A549 (cell line): ENCODE measurements at regions not wholly inside any gene's neighbourhood (a gene's known extent, or its start where the extent isn't known, plus 50 kb on each side); places are given as distances from the start of the nearest gene placed in this dataset.

Source experiments
- ATAC-seq, 2 experiments: fragments of 200-7000 bp in 1 of 2; fragments of >200 bp in 1 of 2; cut with Nextera tagmentation in 1 of 2; cut with Tn5 transposase in 1 of 2; 3 replicates each; pipeline versions ENCODE4 v1.8.0 to v1.9.1; 2018 to 2020; ENCODE audit warnings: mild to moderate bottlenecking in 1 of 2, moderate library complexity in 1 of 2
- CTCF ChIA-PET: fragments of 300-600 bp; sonication (Branson Sonifier 250); formaldehyde crosslinking; extraction: SDS; loops from one replicate; lab custom pipeline; 2021; ENCODE audit warnings: antibody characterized with exemption, inconsistent platforms; lab: Yijun Ruan, JAX
- POLR2A ChIA-PET: fragments of 350-600 bp; formaldehyde crosslinking; extraction: SDS; loops from one replicate; lab custom pipeline; 2021; ENCODE audit warnings: antibody characterized with exemption, inconsistent platforms; lab: Yijun Ruan, JAX
- DNase-seq, 2 experiments: peaks; one replicate each; pipeline versions ENCODE4 v3.0.0 to v3.0.0-alpha.2; 2011 to 2016; ENCODE audit warnings: low read depth in 1 of 2, low spot score in 1 of 2
- FAIRE-seq: peaks from 2 replicates; lab custom pipeline; 2011; peaks lifted over from hg19 to GRCh38; lab: Jason Lieb, UNC
- H3K27ac ChIP-seq, 2 experiments: fragments of >200 bp; sonication (Bioruptor Twin); formaldehyde crosslinking; 3 replicates each; pipeline ENCODE4 v1.5.1; 2016 to 2017
- H3K4me1 ChIP-seq: fragments of >200 bp; sonication (Bioruptor Twin); formaldehyde crosslinking; 3 replicates; pipeline ENCODE4 v1.6.1; 2016
- H3K4me2 ChIP-seq: fragments of >200 bp; sonication (Bioruptor Twin); formaldehyde crosslinking; 3 replicates; pipeline ENCODE4 v1.6.1; 2016
- H3K4me3 ChIP-seq: fragments of >200 bp; sonication (Bioruptor Twin); formaldehyde crosslinking; 3 replicates; pipeline ENCODE4 v1.5.1; 2016
- H3K9me3 ChIP-seq: fragments of >200 bp; sonication (Bioruptor Twin); formaldehyde crosslinking; 3 replicates; pipeline ENCODE4 v1.6.1; 2016
- BCL3 ChIP-seq: fragments of >200 bp; sonication (Bioruptor Twin); formaldehyde crosslinking; IDR thresholded peaks from 3 replicates; pipeline ENCODE4 v1.6.1; 2016
- CBX2 ChIP-seq: fragments of 200-600 bp; sonication (generic); IDR thresholded peaks from 2 replicates; pipeline ENCODE4 v1.6.1; 2016; ENCODE audit warnings: low read depth, mild to moderate bottlenecking, borderline replicate concordance
- CBX8 ChIP-seq: fragments of 200-600 bp; sonication (generic); IDR thresholded peaks from 2 replicates; pipeline ENCODE4 v1.6.1; 2016
- CHD2 ChIP-seq: fragments of 150-350 bp; IDR thresholded peaks from 2 replicates; pipeline ENCODE4 v1.6.1; 2014; ENCODE audit warnings: low read length; ENCODE audit not compliant: partially characterized antibody
- EHMT2 ChIP-seq: fragments of 200-600 bp; sonication (generic); IDR thresholded peaks from 2 replicates; pipeline ENCODE4 v1.6.1; 2016; ENCODE audit warnings: antibody characterized with exemption, low read depth, mild to moderate bottlenecking, moderate library complexity
- EP300 ChIP-seq, 2 experiments: fragments of >200 bp; sonication (Bioruptor Twin); formaldehyde crosslinking; IDR thresholded peaks; 2 replicates in 1 of 2; 3 replicates in 1 of 2; pipeline ENCODE4 v1.6.1; 2016 to 2017
- ESRRA ChIP-seq: fragments of 150-350 bp; IDR thresholded peaks from 2 replicates; pipeline ENCODE4 v1.6.1; 2014; ENCODE audit warnings: mild to moderate bottlenecking, low read length, borderline replicate concordance
- GATA3 ChIP-seq: IDR thresholded peaks from 2 replicates; pipeline ENCODE4 v1.6.1; 2012; ENCODE audit warnings: borderline replicate concordance
- HES2 ChIP-seq: fragments of >200 bp; sonication (Bioruptor Twin); formaldehyde crosslinking; IDR thresholded peaks from 2 replicates; pipeline ENCODE4 v1.6.1; 2016
- HEYL ChIP-seq: fragments of 250-450 bp; sonication (Bioruptor Pico); IDR thresholded peaks from 2 replicates; pipeline ENCODE4 v1.8.0; 2021; ENCODE audit warnings: mild to moderate bottlenecking, moderate library complexity
- HOXA7 ChIP-seq: fragments of 250-450 bp; sonication (Bioruptor Pico); IDR thresholded peaks from 2 replicates; pipeline ENCODE4 v1.5.0; 2020; ENCODE audit warnings: mild to moderate bottlenecking, moderate library complexity
- HOXB13 ChIP-seq: fragments of 250-450 bp; sonication (Bioruptor Pico); IDR thresholded peaks from 2 replicates; pipeline ENCODE4 v1.5.0; 2020; ENCODE audit warnings: low read depth, mild to moderate bottlenecking, moderate library complexity
- HOXB5 ChIP-seq: fragments of 250-450 bp; sonication (Bioruptor Pico); IDR thresholded peaks from 2 replicates; pipeline ENCODE4 v1.5.0; 2020; ENCODE audit warnings: mild to moderate bottlenecking, moderate library complexity
- JUNB ChIP-seq: fragments of >200 bp; sonication (Bioruptor Twin); formaldehyde crosslinking; IDR thresholded peaks from 2 replicates; pipeline ENCODE4 v1.6.1; 2016
- KDM1A ChIP-seq: fragments of 200-600 bp; sonication (generic); IDR thresholded peaks from 2 replicates; pipeline ENCODE4 v1.6.1; 2016; ENCODE audit warnings: low read depth, mild to moderate bottlenecking
- MYC ChIP-seq: IDR thresholded peaks from 2 replicates; pipeline ENCODE4 v1.6.1; 2012; ENCODE audit warnings: mild to moderate bottlenecking, inconsistent platforms, low read length, improper control_type of control experiment, borderline replicate concordance
- NFE2L2 ChIP-seq: fragments of 150-350 bp; conservative IDR thresholded peaks from 2 replicates; pipeline ENCODE4 v1.6.1; 2014; ENCODE audit warnings: low read length
- NR3C1 ChIP-seq: fragments of >200 bp; sonication (Bioruptor Twin); formaldehyde crosslinking; IDR thresholded peaks from 3 replicates; pipeline ENCODE4 v1.6.1; 2017
- PHF8 ChIP-seq: fragments of 200-600 bp; sonication (generic); IDR thresholded peaks from 2 replicates; pipeline ENCODE4 v1.6.1; 2016; ENCODE audit warnings: low read depth, mild to moderate bottlenecking, antibody characterized with exemption, moderate library complexity, borderline replicate concordance
- REST ChIP-seq: fragments of 200-600 bp; sonication (generic); IDR thresholded peaks from 2 replicates; pipeline ENCODE4 v1.6.1; 2016; ENCODE audit warnings: antibody characterized with exemption, mild to moderate bottlenecking, moderate library complexity
- TFCP2L1 ChIP-seq: fragments of 250-450 bp; sonication (Bioruptor Pico); IDR thresholded peaks from 2 replicates; pipeline ENCODE4 v1.5.0; 2021; ENCODE audit warnings: mild to moderate bottlenecking
- ZNF302 ChIP-seq: fragments of 250-450 bp; sonication (Bioruptor Pico); IDR thresholded peaks from 2 replicates; pipeline ENCODE4 v1.9.0; 2021; ENCODE audit warnings: inconsistent platforms, mild to moderate bottlenecking, moderate library complexity
- ZSCAN20 ChIP-seq: fragments of 250-450 bp; sonication (Bioruptor Pico); IDR thresholded peaks from 2 replicates; pipeline ENCODE4 v1.8.0; 2022; ENCODE audit warnings: mild to moderate bottlenecking, moderate library complexity
- whole genome bisulfite sequencing: methylation state at CpG from one replicate; pipeline ENCODE4 v1.1.6; 2017; ENCODE audit errors: missing lambda C conversion rate; 5-methylcytosine and 5-hydroxymethylcytosine counted together
- TF ChIP-seq, protein P1 (sequence below): IDR thresholded peaks from 2 replicates; pipeline ENCODE4 v1.6.1; 2012
- TF ChIP-seq, protein P2 (sequence below): fragments of >200 bp; sonication (Bioruptor Twin); formaldehyde crosslinking; IDR thresholded peaks from 3 replicates; pipeline ENCODE4 v1.5.1; 2016

- no peak for DNase-seq
- no peak for ATAC-seq
- H3K4me2 ChIP-seq = no peak overlapping the region
- no peak for FAIRE-seq
- TF ChIP-seq BCL3 (no peak), MYC (no peak), KDM1A (no peak), NR3C1 (no peak), HOXA7 (no peak), HES2 (no peak), HOXB13 (CRISPR knock-in tag) (no peak), HEYL (no peak), ESRRA (no peak), REST (no peak), TFCP2L1 (CRISPR knock-in tag) (no peak), NFE2L2 (no peak), ZNF302 (no peak), PHF8 (no peak), HOXB5 (no peak), ZSCAN20 (CRISPR knock-in tag) (no peak), CBX2 (no peak), JUNB (no peak)
- TF ChIP-seq, protein P1, sequence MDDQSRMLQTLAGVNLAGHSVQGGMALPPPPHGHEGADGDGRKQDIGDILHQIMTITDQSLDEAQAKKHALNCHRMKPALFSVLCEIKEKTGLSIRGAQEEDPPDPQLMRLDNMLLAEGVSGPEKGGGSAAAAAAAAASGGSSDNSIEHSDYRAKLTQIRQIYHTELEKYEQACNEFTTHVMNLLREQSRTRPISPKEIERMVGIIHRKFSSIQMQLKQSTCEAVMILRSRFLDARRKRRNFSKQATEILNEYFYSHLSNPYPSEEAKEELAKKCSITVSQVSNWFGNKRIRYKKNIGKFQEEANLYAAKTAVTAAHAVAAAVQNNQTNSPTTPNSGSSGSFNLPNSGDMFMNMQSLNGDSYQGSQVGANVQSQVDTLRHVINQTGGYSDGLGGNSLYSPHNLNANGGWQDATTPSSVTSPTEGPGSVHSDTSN = no peak
- no peak overlapping the region for H3K4me3 ChIP-seq
- 75% methylated on average over 5 of the region's 5 CpGs for WGBS
- peaks cover 15% of the 10 kb centered on the region for H3K4me1 ChIP-seq
- CTCF ChIA-PET = no interaction called here
- H3K27ac ChIP-seq = no peak overlapping the region
- no peaks in the 10 kb centered on the region for H3K9me3 ChIP-seq
- POLR2A ChIA-PET = no interaction called here
Observed at GRCh38 chr11:130617001-130617400, 168.6 kb downstream of the ADAMTS15 start.

DNA sequence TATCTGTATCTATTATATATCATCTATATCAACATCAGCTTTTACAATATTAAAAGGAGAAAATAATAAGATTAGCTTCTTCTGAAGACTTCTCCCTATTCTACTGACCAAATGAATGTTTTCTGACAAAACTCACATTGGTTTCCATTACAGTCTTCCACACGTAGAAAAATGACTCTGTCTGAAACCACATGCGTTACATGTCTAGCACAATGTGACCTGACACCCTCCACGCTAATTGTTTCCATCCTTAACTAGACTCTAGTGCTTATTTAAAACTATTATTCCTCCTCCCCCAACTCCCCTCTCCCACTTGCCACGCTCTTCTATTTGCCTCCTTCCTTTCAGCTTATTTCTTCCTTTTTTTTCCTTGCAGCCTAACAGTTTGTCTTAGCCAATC is 172.1 kb downstream of the ADAMTS15 start:
- Histone ChIP-seq H3K27ac (no peak overlapping the region), H3K4me3 (no peak overlapping the region), H3K9me3 (no peaks in the 10 kb centered on the region), H3K4me1 (no peaks in the 10 kb centered on the region), H3K4me2 (no peak overlapping the region)
- POLR2A ChIA-PET = no interaction called here
- WGBS = 87% methylated on average over 4 of the region's 4 CpGs
- ATAC-seq (no peak), DNase-seq (no peak), FAIRE-seq (no peak)
- no peak for TF ChIP-seq ZNF302
- no peak for TF ChIP-seq GATA3
- TF ChIP-seq CBX8 = no peak
- TF ChIP-seq CHD2 = no peak
- no peak for TF ChIP-seq EP300 (IDR thresholded peaks at IDR 0.05)
- no peak for TF ChIP-seq HEYL
- TF ChIP-seq, protein P2, sequence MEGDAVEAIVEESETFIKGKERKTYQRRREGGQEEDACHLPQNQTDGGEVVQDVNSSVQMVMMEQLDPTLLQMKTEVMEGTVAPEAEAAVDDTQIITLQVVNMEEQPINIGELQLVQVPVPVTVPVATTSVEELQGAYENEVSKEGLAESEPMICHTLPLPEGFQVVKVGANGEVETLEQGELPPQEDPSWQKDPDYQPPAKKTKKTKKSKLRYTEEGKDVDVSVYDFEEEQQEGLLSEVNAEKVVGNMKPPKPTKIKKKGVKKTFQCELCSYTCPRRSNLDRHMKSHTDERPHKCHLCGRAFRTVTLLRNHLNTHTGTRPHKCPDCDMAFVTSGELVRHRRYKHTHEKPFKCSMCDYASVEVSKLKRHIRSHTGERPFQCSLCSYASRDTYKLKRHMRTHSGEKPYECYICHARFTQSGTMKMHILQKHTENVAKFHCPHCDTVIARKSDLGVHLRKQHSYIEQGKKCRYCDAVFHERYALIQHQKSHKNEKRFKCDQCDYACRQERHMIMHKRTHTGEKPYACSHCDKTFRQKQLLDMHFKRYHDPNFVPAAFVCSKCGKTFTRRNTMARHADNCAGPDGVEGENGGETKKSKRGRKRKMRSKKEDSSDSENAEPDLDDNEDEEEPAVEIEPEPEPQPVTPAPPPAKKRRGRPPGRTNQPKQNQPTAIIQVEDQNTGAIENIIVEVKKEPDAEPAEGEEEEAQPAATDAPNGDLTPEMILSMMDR = no peak
- TF ChIP-seq EHMT2 = no peak
- no peak for TF ChIP-seq JUNB
- no peak for TF ChIP-seq PHF8
- CTCF ChIA-PET = interaction anchor here (1.0 kb wide), 1 partner anchor 173 kb away, joined by 3 read pairs; no protein-coding TSS in a partner anchor
